ENCODE measurements at regions not wholly inside any gene's neighbourhood (a gene's known extent, or its start where the extent isn't known, plus 50 kb on each side); places are given as distances from the start of the nearest gene placed in this dataset.

DNA sequence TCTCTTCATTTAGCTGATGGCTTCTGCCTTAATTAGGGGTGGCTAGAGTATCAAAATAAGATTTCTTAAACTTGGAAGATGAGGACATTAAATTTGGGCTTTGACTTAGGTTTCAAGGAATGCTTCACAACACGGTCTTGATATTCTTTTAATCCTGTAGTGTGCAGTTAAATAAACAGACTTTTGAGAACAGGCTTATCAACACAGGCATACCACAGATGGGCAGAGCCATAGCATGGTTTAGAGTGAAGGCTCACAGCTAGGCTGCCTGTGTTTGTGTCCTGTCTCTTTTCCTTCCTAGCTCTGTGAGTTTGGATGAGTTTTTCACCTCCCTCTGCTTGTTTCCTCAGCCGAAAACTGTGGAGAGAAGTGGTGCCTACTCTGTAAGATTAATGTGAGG, 102.3 kb upstream of the IPO9 start:
- Histone ChIP-seq H3K27ac (ENCODE audit: control insufficient read depth, insufficient read depth) (no peak overlapping the region), H2AFZ (ENCODE audit: control insufficient read depth, low read depth, low read length) (no peak overlapping the region), H3K79me2 (ENCODE audit: control insufficient read depth, insufficient read depth, low read length) (no peaks in the 10 kb centered on the region), H3K36me3 (ENCODE audit: control insufficient read depth in 2 of 2, insufficient read depth in 2 of 2, low read length in 1 of 2) (no peaks in the 10 kb centered on the region), H3K4me1 (ENCODE audit: control insufficient read depth, insufficient read depth, low read length) (no peaks in the 10 kb centered on the region), H3K9me3 (replicated peaks; ENCODE audit: control insufficient read depth, insufficient read depth, low read length) (no peaks in the 10 kb centered on the region), H4K20me1 (ENCODE audit: control insufficient read depth, insufficient read depth) (no peaks in the 10 kb centered on the region), H3K4me3 (no peak overlapping the region), H3K9ac (ENCODE audit: control insufficient read depth, insufficient read depth, low read length) (no peak overlapping the region), H3K27me3 (replicated peaks in 1 of 2; ENCODE audit: control insufficient read depth in 2 of 2, insufficient read depth in 2 of 2, low read length in 1 of 2) (peaks cover 3 to 5% of the 10 kb centered on the region in 2 experiments; a peak in 3 of 4 replicates), H3K4me2 (ENCODE audit: control insufficient read depth, insufficient read depth) (no peak overlapping the region)
- ChIA-PET POLR2A (no interaction called here), SMC1A (ENCODE audit: uncharacterized antibody, unreplicated experiment) (no interaction called here), RAD21 (ENCODE audit: unreplicated experiment) (no interaction called here), CTCF (interaction anchor here (0.8 to 2.0 kb wide), 4 partner anchors 9 to 66 kb away, joined by 3 to 9 read pairs (median 4); no protein-coding TSS in a partner anchor)
- intact Hi-C loops (cut with micrococcal nuclease; ENCODE audit: unreplicated experiment), result no loop called here
- 59% methylated on average over 2 of the region's 2 CpGs for WGBS (ENCODE audit: insufficient coverage, insufficient replicate concordance, low lambda C conversion rate, missing lambda C conversion rate)
- no TSS peak for BruUV-seq (replicated peaks)
- FAIRE-seq (no peak), ATAC-seq (no peak), DNase-seq (ENCODE audit: low read depth, low spot score) (no peak)
- TF ChIP-seq RCOR1 (conservative IDR thresholded peaks at IDR 0.05; ENCODE audit: low read depth, low read length) (no peak), IRF4 (IDR thresholded peaks at IDR 0.05; ENCODE audit: low read depth, low read length) (no peak), POU2F2 (IDR thresholded peaks at IDR 0.05; ENCODE audit: borderline replicate concordance, low read depth, low read length) (no peak), CHD4 (IDR thresholded peaks at IDR 0.05) (no peak), BRCA1 (IDR thresholded peaks at IDR 0.05; ENCODE audit: low read depth, low read length) (no peak), TAF1 (IDR thresholded peaks at IDR 0.05; ENCODE audit: borderline replicate concordance, low read depth, low read length) (no peak), HDAC6 (IDR thresholded peaks at IDR 0.05; ENCODE audit: unreplicated experiment) (no peak), BACH1 (IDR thresholded peaks at IDR 0.05; ENCODE audit: borderline replicate concordance) (no peak), TARDBP (IDR thresholded peaks at IDR 0.05; ENCODE audit: borderline replicate concordance) (no peak), BCL11A (IDR thresholded peaks at IDR 0.05; ENCODE audit: low read depth, low read length) (no peak), WRNIP1 (IDR thresholded peaks at IDR 0.05; ENCODE audit: borderline replicate concordance, low read depth, low read length) (no peak), POLR2A (IDR thresholded peaks at IDR 0.05; ENCODE audit: low read depth, low read length) (no peak), KLF5 (IDR thresholded peaks at IDR 0.05; ENCODE audit: partially characterized antibody) (no peak)
- TF ChIP-seq, protein P1, sequence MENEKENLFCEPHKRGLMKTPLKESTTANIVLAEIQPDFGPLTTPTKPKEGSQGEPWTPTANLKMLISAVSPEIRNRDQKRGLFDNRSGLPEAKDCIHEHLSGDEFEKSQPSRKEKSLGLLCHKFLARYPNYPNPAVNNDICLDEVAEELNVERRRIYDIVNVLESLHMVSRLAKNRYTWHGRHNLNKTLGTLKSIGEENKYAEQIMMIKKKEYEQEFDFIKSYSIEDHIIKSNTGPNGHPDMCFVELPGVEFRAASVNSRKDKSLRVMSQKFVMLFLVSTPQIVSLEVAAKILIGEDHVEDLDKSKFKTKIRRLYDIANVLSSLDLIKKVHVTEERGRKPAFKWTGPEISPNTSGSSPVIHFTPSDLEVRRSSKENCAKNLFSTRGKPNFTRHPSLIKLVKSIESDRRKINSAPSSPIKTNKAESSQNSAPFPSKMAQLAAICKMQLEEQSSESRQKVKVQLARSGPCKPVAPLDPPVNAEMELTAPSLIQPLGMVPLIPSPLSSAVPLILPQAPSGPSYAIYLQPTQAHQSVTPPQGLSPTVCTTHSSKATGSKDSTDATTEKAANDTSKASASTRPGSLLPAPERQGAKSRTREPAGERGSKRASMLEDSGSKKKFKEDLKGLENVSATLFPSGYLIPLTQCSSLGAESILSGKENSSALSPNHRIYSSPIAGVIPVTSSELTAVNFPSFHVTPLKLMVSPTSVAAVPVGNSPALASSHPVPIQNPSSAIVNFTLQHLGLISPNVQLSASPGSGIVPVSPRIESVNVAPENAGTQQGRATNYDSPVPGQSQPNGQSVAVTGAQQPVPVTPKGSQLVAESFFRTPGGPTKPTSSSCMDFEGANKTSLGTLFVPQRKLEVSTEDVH (IDR thresholded peaks at IDR 0.05; ENCODE audit: low read depth, partially characterized antibody), result no peak
- in situ Hi-C loops (cut with MboI), result no loop called here

Data from GM12878 (cell line).